Thymus (tissue), 11 donors: ENCODE measurements at regions not wholly inside any gene's neighbourhood (a gene's known extent, or its start where the extent isn't known, plus 50 kb on each side); places are given as distances from the start of the nearest gene placed in this dataset.
A peak's percentile ranks its signal among the peaks of the same experiment; 100 is the strongest.

ENCODE experiments used
- DNase-seq, 9 donors: peaks; one replicate each; pipeline ENCODE4 v3.0.0-alpha.2; 2013; ENCODE audit warnings: low spot score in 9 of 9, low read depth in 6 of 9, missing footprints in 1 of 9
- H3K27ac ChIP-seq, 2 donors: one replicate each; pipeline ENCODE4 v1.5.1; 2013; ENCODE audit warnings: control low read depth in 1 of 2, low read depth in 1 of 2, low read length in 1 of 2, mild to moderate bottlenecking in 1 of 2, moderate library complexity in 1 of 2
- H3K27me3 ChIP-seq, 2 donors: one replicate each; pipeline ENCODE4 v1.5.1; 2013; ENCODE audit warnings: low read length in 1 of 2; ENCODE audit not compliant: control insufficient read depth in 2 of 2, insufficient read depth in 1 of 2
- H3K36me3 ChIP-seq, 2 donors: one replicate each; pipeline ENCODE4 v1.5.1; 2013; ENCODE audit warnings: low read length in 1 of 2, mild to moderate bottlenecking in 1 of 2, moderate library complexity in 1 of 2; ENCODE audit not compliant: control insufficient read depth in 2 of 2, insufficient read depth in 2 of 2
- H3K4me1 ChIP-seq, 2 donors: one replicate each; pipeline ENCODE4 v1.5.1; 2013; ENCODE audit warnings: low read length in 2 of 2; ENCODE audit not compliant: control insufficient read depth in 2 of 2, insufficient read depth in 2 of 2
- H3K4me3 ChIP-seq, 2 donors: one replicate each; pipeline ENCODE4 v1.5.1; 2013; ENCODE audit warnings: low read length in 2 of 2, control low read depth in 1 of 2, mild to moderate bottlenecking in 1 of 2
- H3K9me3 ChIP-seq, 2 donors: one replicate each; pipeline ENCODE4 v1.5.1; 2013; ENCODE audit warnings: low read length in 1 of 2, mild to moderate bottlenecking in 1 of 2; ENCODE audit not compliant: control insufficient read depth in 2 of 2, insufficient read depth in 1 of 2
- WGBS: extraction: QIAGEN DNeasy Blood & Tissue Kit; methylation state at CpG from one replicate; pipeline ENCODE4 v1.1.7; 2013; 5-methylcytosine and 5-hydroxymethylcytosine counted together
- donor health status: healthy.

- no peaks in the 10 kb centered on the region for H3K27me3 ChIP-seq
- peaks cover 0 to 7% of the 10 kb centered on the region in 2 donors for H3K4me1 ChIP-seq
- no peaks in the 10 kb centered on the region for H3K36me3 ChIP-seq
- H3K4me3 ChIP-seq: no peak overlapping the region
- DNase-seq: no peak
- H3K9me3 ChIP-seq: no peaks in the 10 kb centered on the region
- H3K27ac ChIP-seq: no peak overlapping the region
- WGBS: 69% methylated on average over 5 of the region's 5 CpGs
Observed at GRCh38 chr1:239816081-239816782, 275.5 kb upstream of the FMN2 start.

GRCh38 chr1:239817276-239817675 lies 274.4 kb upstream of the FMN2 start:
- Histone ChIP-seq H3K4me1 (peaks cover 0 to 5% of the 10 kb centered on the region in 2 donors), H3K27ac (no peak overlapping the region), H3K36me3 (no peaks in the 10 kb centered on the region), H3K27me3 (no peaks in the 10 kb centered on the region), H3K9me3 (no peaks in the 10 kb centered on the region), H3K4me3 (no peak overlapping the region)
- 93% methylated on average over 1 of the region's 1 CpG for WGBS
- DNase-seq: no peak

GRCh38 chr1:239817801-239818200 lies 273.9 kb upstream of the FMN2 start:
- Histone ChIP-seq H3K27ac (no peak overlapping the region), H3K4me3 (no peak overlapping the region), H3K27me3 (no peaks in the 10 kb centered on the region), H3K36me3 (no peaks in the 10 kb centered on the region), H3K9me3 (no peaks in the 10 kb centered on the region), H3K4me1 (peaks cover 0 to 5% of the 10 kb centered on the region in 2 donors)
- 95% methylated on average over 7 of the region's 7 CpGs for WGBS
- DNase-seq: no peak

- Histone ChIP-seq H3K27me3 (no peaks in the 10 kb centered on the region), H3K36me3 (no peaks in the 10 kb centered on the region), H3K27ac (no peak overlapping the region), H3K4me1 (peaks cover 0 to 5% of the 10 kb centered on the region in 2 donors), H3K9me3 (no peaks in the 10 kb centered on the region), H3K4me3 (no peak overlapping the region)
- WGBS: 76% methylated on average over 6 of the region's 6 CpGs
- DNase-seq: peak in 2 of 9 donors; percentile 27 to 31
Observed at GRCh38 chr1:239819096-239819495, 272.6 kb upstream of the FMN2 start.

- Histone ChIP-seq H3K9me3 (no peaks in the 10 kb centered on the region), H3K4me1 (no peaks in the 10 kb centered on the region)
- 70% methylated on average over 10 of the region's 10 CpGs for WGBS
Observed at GRCh38 chr1:239819756-239820250, 271.9 kb upstream of the FMN2 start.

GRCh38 chr1:239823852-239824251 lies 267.8 kb upstream of the FMN2 start:
- no peak for DNase-seq
- H3K27me3 ChIP-seq: no peaks in the 10 kb centered on the region

More at GRCh38 chr1:239819756-239820250, 271.9 kb upstream of the FMN2 start:
- H3K4me3 ChIP-seq: no peak overlapping the region
- DNase-seq: no peak
- no peaks in the 10 kb centered on the region for H3K36me3 ChIP-seq
- H3K27me3 ChIP-seq: no peaks in the 10 kb centered on the region
- H3K27ac ChIP-seq: no peak overlapping the region

GRCh38 chr1:239826211-239826610 lies 265.5 kb upstream of the FMN2 start:
- H3K27ac ChIP-seq: no peak overlapping the region
- H3K4me3 ChIP-seq: no peak overlapping the region
- H3K9me3 ChIP-seq: no peaks in the 10 kb centered on the region
- no peaks in the 10 kb centered on the region for H3K4me1 ChIP-seq
- DNase-seq: no peak
- H3K36me3 ChIP-seq: no peaks in the 10 kb centered on the region
- H3K27me3 ChIP-seq: no peaks in the 10 kb centered on the region
- WGBS: 96% methylated on average over 5 of the region's 5 CpGs

More at GRCh38 chr1:239823852-239824251, 267.8 kb upstream of the FMN2 start:
- Histone ChIP-seq H3K4me1 (no peaks in the 10 kb centered on the region), H3K4me3 (no peak overlapping the region), H3K9me3 (no peaks in the 10 kb centered on the region), H3K36me3 (no peaks in the 10 kb centered on the region), H3K27ac (no peak overlapping the region)
- WGBS: 96% methylated on average over 13 of the region's 13 CpGs

- no peak overlapping the region for H3K4me3 ChIP-seq
- no peaks in the 10 kb centered on the region for H3K9me3 ChIP-seq
- no peak for DNase-seq
- WGBS: 96% methylated on average over 1 of the region's 1 CpG
- H3K4me1 ChIP-seq: no peaks in the 10 kb centered on the region
- no peaks in the 10 kb centered on the region for H3K27me3 ChIP-seq
- H3K27ac ChIP-seq: no peak overlapping the region
- H3K36me3 ChIP-seq: no peaks in the 10 kb centered on the region
Observed at GRCh38 chr1:239826736-239827135, 264.9 kb upstream of the FMN2 start.

GRCh38 chr1:239829535-239829934 lies 262.1 kb upstream of the FMN2 start:
- Histone ChIP-seq H3K27ac (no peak overlapping the region), H3K9me3 (no peaks in the 10 kb centered on the region), H3K4me1 (peaks cover 0 to 3% of the 10 kb centered on the region in 2 donors), H3K36me3 (no peaks in the 10 kb centered on the region), H3K27me3 (no peaks in the 10 kb centered on the region), H3K4me3 (no peak overlapping the region)
- DNase-seq: no peak
- WGBS: 97% methylated on average over 1 of the region's 1 CpG
